22Rv1 (cell line): ENCODE measurements at regions not wholly inside any gene's neighbourhood (a gene's known extent, or its start where the extent isn't known, plus 50 kb on each side); places are given as distances from the start of the nearest gene placed in this dataset.

Experiments
- H3K27ac ChIP-seq: fragments of 450-650 bp; 2 replicates; pipeline ENCODE4 v1.5.1; 2017
- CTCF ChIP-seq: fragments of 450-650 bp; IDR thresholded peaks from 2 replicates; pipeline ENCODE4 v1.5.1; 2017; ENCODE audit warnings: mild to moderate bottlenecking
- ZFX ChIP-seq: fragments of 450-650 bp; IDR thresholded peaks from 2 replicates; pipeline ENCODE4 v1.6.1; 2017; ENCODE audit warnings: antibody characterized with exemption, borderline replicate concordance

GRCh38 chr9:99506747-99507348, 284.8 kb downstream of the SEC61B start:
- no peak overlapping the region for H3K27ac ChIP-seq
- no peak for TF ChIP-seq CTCF
- no peak for TF ChIP-seq ZFX

GRCh38 chr9:99509065-99509745, 287.1 kb downstream of the SEC61B start:
- no peak for TF ChIP-seq CTCF
- TF ChIP-seq ZFX, result no peak
- no peak overlapping the region for H3K27ac ChIP-seq

- no peak for TF ChIP-seq ZFX
- no peak for TF ChIP-seq CTCF
- H3K27ac ChIP-seq, result no peak overlapping the region
Measured at GRCh38 chr9:99509900-99510535, 287.9 kb downstream of the SEC61B start.

- no peak for TF ChIP-seq ZFX
- no peak for TF ChIP-seq CTCF
- H3K27ac ChIP-seq, result no peak overlapping the region
Measured at GRCh38 chr9:99511723-99512122, 289.6 kb downstream of the SEC61B start.

- no peak overlapping the region for H3K27ac ChIP-seq
- TF ChIP-seq ZFX (no peak), CTCF (no peak)
Measured at GRCh38 chr9:99513441-99514112, 291.5 kb downstream of the SEC61B start.

GRCh38 chr9:99515093-99515492, 293.0 kb downstream of the SEC61B start:
- no peak overlapping the region for H3K27ac ChIP-seq
- TF ChIP-seq ZFX (no peak), CTCF (no peak)
